H1 (cell line): ENCODE measurements at regions not wholly inside any gene's neighbourhood (a gene's known extent, or its start where the extent isn't known, plus 50 kb on each side); places are given as distances from the start of the nearest gene placed in this dataset.

Source experiments
- CTCF ChIA-PET: fragments of 300-600 bp; sonication (Branson Sonifier 250); formaldehyde crosslinking; loops from one replicate; lab custom pipeline; 2021; ENCODE audit not compliant: partially characterized antibody; lab: Charles Lee
- POLR2A ChIA-PET: fragments of 300-600 bp; sonication (Branson Sonifier 250); formaldehyde crosslinking; loops from one replicate; lab custom pipeline; 2021; ENCODE audit warnings: inconsistent platforms; ENCODE audit not compliant: partially characterized antibody; lab: Charles Lee
- DNase-seq, 2 experiments: peaks; one replicate each; pipeline versions ENCODE4 v3.0.0 to v3.0.0-alpha.2; 2010 to 2022; ENCODE audit warnings: low spot score in 2 of 2, low read depth in 1 of 2, mixed read lengths in 1 of 2
- FAIRE-seq: peaks from 2 replicates; lab custom pipeline; 2011; peaks lifted over from hg19 to GRCh38; lab: Jason Lieb, UNC
- H2AFZ ChIP-seq: 2 replicates; pipeline ENCODE4 v1.8.1; 2012; ENCODE audit warnings: low read length, inconsistent platforms
- H2AK5ac ChIP-seq: 2 replicates; pipeline ENCODE4 v1.6.1; 2013; ENCODE audit warnings: low read depth, low read length
- H2BK120ac ChIP-seq: replicated peaks from 2 replicates; pipeline ENCODE3; 2013; ENCODE audit warnings: low read depth, low read length, inconsistent platforms
- H2BK12ac ChIP-seq: 2 replicates; pipeline ENCODE4 v1.6.1; 2013; ENCODE audit warnings: low read depth, low read length
- H2BK15ac ChIP-seq: 2 replicates; pipeline ENCODE4 v1.6.1; 2013; ENCODE audit warnings: low read length
- H2BK20ac ChIP-seq: 2 replicates; pipeline ENCODE4 v1.6.1; 2013; ENCODE audit warnings: low read length
- H2BK5ac ChIP-seq: 2 replicates; pipeline ENCODE4 v1.6.1; 2013; ENCODE audit warnings: low read depth, low read length
- H3K14ac ChIP-seq: 2 replicates; pipeline ENCODE4 v1.6.1; 2013; ENCODE audit warnings: inconsistent platforms; ENCODE audit not compliant: insufficient read length
- H3K18ac ChIP-seq: 2 replicates; pipeline ENCODE4 v1.6.1; 2013; ENCODE audit warnings: low read length; ENCODE audit errors: extremely low read depth
- H3K23ac ChIP-seq: 2 replicates; pipeline ENCODE4 v1.6.1; 2013; ENCODE audit warnings: inconsistent platforms; ENCODE audit not compliant: insufficient read length
- H3K23me2 ChIP-seq: 2 replicates; pipeline ENCODE4 v1.6.1; 2013; ENCODE audit warnings: low read depth, low read length
- H3K27ac ChIP-seq: 2 replicates; pipeline ENCODE4 v1.6.1; 2011; ENCODE audit warnings: low read depth, low read length, inconsistent platforms
- H3K27me3 ChIP-seq, 4 experiments: replicated peaks in 1 of 4; 1 replicate in 1 of 4; 2 replicates in 3 of 4; pipeline versions ENCODE4 v1.6.1 to v1.8.1; 2011 to 2013; ENCODE audit warnings: low read length in 3 of 4, mild to moderate bottlenecking in 3 of 4, inconsistent platforms in 2 of 4, mixed read lengths in 2 of 4, moderate library complexity in 1 of 4; ENCODE audit not compliant: control insufficient read depth in 3 of 4, insufficient read depth in 3 of 4; ENCODE audit errors: extremely low read depth in 1 of 4
- H3K36me3 ChIP-seq, 4 experiments: 2 replicates each; pipeline versions ENCODE4 v1.6.1 to v1.8.1; 2011 to 2013; ENCODE audit warnings: mild to moderate bottlenecking in 4 of 4, low read length in 3 of 4, moderate library complexity in 2 of 4, control low read depth in 1 of 4, inconsistent platforms in 1 of 4; ENCODE audit not compliant: insufficient read depth in 4 of 4, control insufficient read depth in 2 of 4
- H3K4ac ChIP-seq: replicated peaks from 2 replicates; pipeline ENCODE3; 2013; ENCODE audit warnings: low read length, low read depth, mixed read lengths, inconsistent platforms; ENCODE audit not compliant: insufficient read length
- H3K4me1 ChIP-seq, 4 experiments: replicated peaks in 1 of 4; 1 replicate in 1 of 4; 2 replicates in 3 of 4; pipeline versions ENCODE4 v1.6.1 to v1.8.1; 2011 to 2013; ENCODE audit warnings: low read length in 3 of 4, inconsistent platforms in 2 of 4, mixed read lengths in 1 of 4; ENCODE audit not compliant: insufficient read depth in 4 of 4, control insufficient read depth in 3 of 4
- H3K4me2 ChIP-seq, 2 experiments: 2 replicates each; pipeline versions ENCODE4 v1.6.1 to v1.8.1; 2011 to 2013; ENCODE audit warnings: low read depth in 2 of 2, low read length in 2 of 2, control low read depth in 1 of 2, inconsistent platforms in 1 of 2, mild to moderate bottlenecking in 1 of 2; ENCODE audit not compliant: insufficient read depth in 1 of 2
- H3K4me3 ChIP-seq, 4 experiments: fragments of 200-600, 300-600 bp in 1 of 4; sonication (generic), shearing (Covaris generic), sonication (Bioruptor Twin) in 1 of 4; 2 replicates each; pipeline versions ENCODE4 v1.5.1 to v1.8.1; 2011 to 2016; ENCODE audit warnings: low read length in 4 of 4, low read depth in 3 of 4, control low read depth in 2 of 4, inconsistent platforms in 2 of 4, mild to moderate bottlenecking in 2 of 4, mixed read lengths in 1 of 4, moderate library complexity in 1 of 4; ENCODE audit not compliant: insufficient read depth in 2 of 4; ENCODE audit errors: extremely low read depth in 1 of 4
- H3K56ac ChIP-seq: replicated peaks from 2 replicates; pipeline ENCODE3; 2013; ENCODE audit warnings: low read depth, mild to moderate bottlenecking, mixed read lengths, low read length, inconsistent platforms; ENCODE audit not compliant: insufficient read length
- H3K79me1 ChIP-seq: 2 replicates; pipeline ENCODE4 v1.6.1; 2013; ENCODE audit warnings: low read depth, low read length, control low read depth
- H3K79me2 ChIP-seq, 2 experiments: 2 replicates each; pipeline versions ENCODE4 v1.6.1 to v1.8.1; 2012 to 2013; ENCODE audit warnings: low read length in 2 of 2, mild to moderate bottlenecking in 2 of 2, inconsistent platforms in 1 of 2; ENCODE audit not compliant: insufficient read depth in 2 of 2, control insufficient read depth in 1 of 2
- H3K9ac ChIP-seq, 4 experiments: replicated peaks in 1 of 4; 1 replicate in 1 of 4; 2 replicates in 3 of 4; pipeline versions ENCODE4 v1.6.1 to v1.8.1; 2011 to 2013; ENCODE audit warnings: low read depth in 3 of 4, low read length in 3 of 4, control low read depth in 2 of 4, mild to moderate bottlenecking in 2 of 4, moderate library complexity in 2 of 4, inconsistent platforms in 1 of 4; ENCODE audit errors: extremely low read depth in 1 of 4
- H3K9me3 ChIP-seq, 2 experiments: 2 replicates each; pipeline versions ENCODE4 v1.6.1 to v1.8.1; 2012 to 2013; ENCODE audit warnings: mild to moderate bottlenecking in 2 of 2, moderate library complexity in 2 of 2, control low read depth in 1 of 2, inconsistent platforms in 1 of 2, low read depth in 1 of 2, low read length in 1 of 2, mixed read lengths in 1 of 2; ENCODE audit not compliant: insufficient read depth in 2 of 2
- H4K20me1 ChIP-seq, 2 experiments: replicated peaks in 1 of 2; 2 replicates each; pipeline versions ENCODE3 to v1.8.1; 2011 to 2013; ENCODE audit warnings: inconsistent platforms in 2 of 2, low read length in 2 of 2, mild to moderate bottlenecking in 1 of 2; ENCODE audit not compliant: insufficient read depth in 2 of 2, control insufficient read depth in 1 of 2
- H4K5ac ChIP-seq: 2 replicates; pipeline ENCODE4 v1.6.1; 2013; ENCODE audit warnings: low read length, low read depth, mixed read lengths, inconsistent platforms; ENCODE audit not compliant: insufficient read length
- H4K8ac ChIP-seq: 2 replicates; pipeline ENCODE4 v1.8.0; 2013; ENCODE audit warnings: mild to moderate bottlenecking, moderate library complexity, low read length, inconsistent platforms; ENCODE audit not compliant: insufficient read depth; ENCODE audit errors: extremely low read depth
- H4K91ac ChIP-seq: replicated peaks from 2 replicates; pipeline ENCODE3; 2013; ENCODE audit warnings: low read length, mixed read lengths, inconsistent platforms; ENCODE audit not compliant: insufficient read length
- RAD21 ChIP-seq, 2 experiments: IDR thresholded peaks in 1 of 2; conservative IDR thresholded peaks in 1 of 2; 2 replicates each; pipeline ENCODE4 v1.6.1; 2011; ENCODE audit warnings: low read depth in 2 of 2, low read length in 2 of 2, improper control_type of control experiment in 1 of 2, inconsistent platforms in 1 of 2, mild to moderate bottlenecking in 1 of 2, moderate library complexity in 1 of 2
- WGBS, 2 experiments: shearing (Covaris generic) in 1 of 2; methylation state at CpG; one replicate each; pipeline versions ENCODE4 v1.1.6 to v1.1.7; 2013 to 2015; ENCODE audit warnings: low lambda C conversion rate in 2 of 2, mixed read lengths in 2 of 2, inconsistent platforms in 1 of 2, low coverage in 1 of 2, missing lambda C conversion rate in 1 of 2; ENCODE audit not compliant: insufficient replicate concordance in 2 of 2, insufficient coverage in 1 of 2, insufficient read length in 1 of 2; ENCODE audit errors: extremely low coverage in 1 of 2, missing lambda C conversion rate in 1 of 2; 5-methylcytosine and 5-hydroxymethylcytosine counted together

DNA sequence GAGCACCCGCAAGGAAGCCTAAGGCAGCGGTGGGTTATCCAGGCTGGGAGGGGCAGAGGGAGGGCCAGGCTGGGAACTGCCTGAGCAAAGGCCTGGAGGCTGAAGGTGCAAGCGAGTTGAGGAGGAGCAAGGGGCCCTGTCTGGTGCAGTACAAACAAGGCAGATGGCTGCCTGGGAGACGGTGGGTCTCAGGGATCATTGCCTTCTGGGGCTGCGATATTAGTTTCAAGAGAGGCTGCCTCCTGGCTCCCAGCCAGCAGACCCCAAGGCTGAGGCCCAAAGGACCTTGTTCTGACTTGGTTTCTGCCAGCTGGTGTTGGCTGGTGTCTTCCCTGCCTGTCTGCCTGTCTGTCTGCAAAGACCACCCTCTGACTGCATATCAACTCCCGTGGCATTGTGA is 154.0 kb downstream of the IRF8 start:
- Histone ChIP-seq H2AK5ac (no peak overlapping the region), H3K9me3 (no peaks in the 10 kb centered on the region), H3K4me1 (no peaks in the 10 kb centered on the region; a peak in 2 of 7 replicates), H3K56ac (no peak overlapping the region), H4K8ac (no peak overlapping the region), H3K4me2 (no peak overlapping the region), H3K4ac (no peak overlapping the region), H3K27me3 (no peaks in the 10 kb centered on the region), H2BK5ac (no peak overlapping the region), H3K14ac (no peak overlapping the region), H3K36me3 (no peaks in the 10 kb centered on the region), H3K79me1 (no peaks in the 10 kb centered on the region), H4K5ac (no peak overlapping the region), H2AFZ (no peak overlapping the region), H4K91ac (no peak overlapping the region), H2BK120ac (no peak overlapping the region), H2BK15ac (no peak overlapping the region), H2BK12ac (no peak overlapping the region), H3K79me2 (no peaks in the 10 kb centered on the region), H4K20me1 (peaks cover 0 to 3% of the 10 kb centered on the region in 2 experiments), H2BK20ac (no peak overlapping the region), H3K23me2 (no peaks in the 10 kb centered on the region), H3K18ac (no peak overlapping the region; the same call in 1 of the 2 replicates), H3K4me3 (no peak overlapping the region), H3K23ac (no peak overlapping the region), H3K27ac (no peak overlapping the region), H3K9ac (no peak overlapping the region)
- no peak for DNase-seq
- CTCF ChIA-PET: interaction anchor here (0.5 to 0.9 kb wide), 7 partner anchors 9 to 465 kb away, joined by 3 to 5 read pairs (median 3); no protein-coding TSS in a partner anchor
- WGBS, 2 experiments: 91% methylated on average over 6 of the region's 6 CpGs; no CpG with 5 or more reads in 1 of the 2 experiments
- FAIRE-seq: no peak
- POLR2A ChIA-PET: no interaction called here
- no peak for TF ChIP-seq RAD21 (IDR thresholded peaks at IDR 0.05 in 1 of 2, conservative IDR thresholded peaks at IDR 0.05 in 1 of 2; ENCODE audit: low read depth in 2 of 2, low read length in 2 of 2)
